ENCODE measurements at regions not wholly inside any gene's neighbourhood (a gene's known extent, or its start where the extent isn't known, plus 50 kb on each side); places are given as distances from the start of the nearest gene placed in this dataset.

DNA sequence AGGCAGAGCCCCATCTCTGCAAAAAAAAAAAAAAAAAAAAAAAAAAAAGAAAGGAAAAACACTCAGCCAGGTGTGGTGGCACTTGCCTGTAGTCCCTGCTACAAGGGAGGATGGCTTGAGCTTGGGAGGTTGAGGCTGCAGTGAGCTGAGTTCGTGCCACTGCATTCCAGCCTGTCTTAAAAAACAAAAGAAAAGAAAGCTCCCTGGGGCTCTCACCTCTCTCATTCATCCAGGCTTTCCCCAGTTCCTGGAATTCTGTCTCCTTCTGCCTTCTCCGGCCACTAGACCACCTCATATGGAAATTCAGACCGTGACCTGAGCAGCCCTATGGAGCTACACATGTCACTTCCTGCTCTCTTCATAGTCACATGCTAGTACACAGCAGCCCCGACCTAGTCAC, 101.1 kb upstream of the TAB2 start:
- DNase-seq (ENCODE audit: low read depth in 2 of 2) = no peak

DNA sequence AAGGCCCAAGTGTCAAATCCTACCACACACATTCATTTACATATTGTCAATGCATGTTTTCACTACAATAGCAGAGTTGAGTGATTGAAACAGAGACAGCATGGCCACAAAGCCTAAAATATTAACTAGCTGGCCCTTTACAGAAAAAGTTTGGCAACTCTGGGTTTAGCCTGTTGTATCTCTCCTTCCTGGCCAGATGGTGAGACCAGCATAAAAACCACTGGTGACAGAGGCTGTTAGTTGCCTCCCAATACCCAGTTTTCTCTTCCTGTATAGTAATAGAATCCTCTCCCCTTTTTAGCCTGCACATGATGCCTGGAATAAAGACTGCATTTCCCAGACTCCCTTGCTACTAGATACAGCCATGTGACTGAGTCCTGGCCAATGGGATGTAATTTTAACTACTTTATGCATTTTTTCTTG, 100.0 kb upstream of the TAB2 start:
- DNase-seq (ENCODE audit: low read depth in 2 of 2) = no peak

DNA sequence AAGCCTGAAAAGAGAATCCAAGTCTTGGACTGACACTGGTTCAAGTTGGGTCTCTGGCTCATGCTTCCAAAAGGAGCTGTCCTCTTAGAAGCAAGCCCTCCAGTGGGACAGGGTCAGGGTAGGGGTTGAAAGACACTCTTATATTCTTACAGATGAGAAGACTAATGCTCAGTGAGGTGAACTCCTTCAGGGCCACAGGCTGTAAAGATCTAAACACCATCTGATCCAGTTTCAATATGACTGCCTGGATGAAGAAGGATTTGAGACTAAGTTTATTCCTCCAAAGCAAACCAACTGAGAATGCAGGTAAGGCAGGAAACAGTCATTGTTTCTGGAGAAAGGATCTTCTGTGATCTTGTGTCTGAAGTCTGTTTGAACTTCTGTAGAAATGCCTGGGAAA, 99.0 kb upstream of the TAB2 start:
- DNase-seq (ENCODE audit: low read depth in 2 of 2) = no peak

DNA sequence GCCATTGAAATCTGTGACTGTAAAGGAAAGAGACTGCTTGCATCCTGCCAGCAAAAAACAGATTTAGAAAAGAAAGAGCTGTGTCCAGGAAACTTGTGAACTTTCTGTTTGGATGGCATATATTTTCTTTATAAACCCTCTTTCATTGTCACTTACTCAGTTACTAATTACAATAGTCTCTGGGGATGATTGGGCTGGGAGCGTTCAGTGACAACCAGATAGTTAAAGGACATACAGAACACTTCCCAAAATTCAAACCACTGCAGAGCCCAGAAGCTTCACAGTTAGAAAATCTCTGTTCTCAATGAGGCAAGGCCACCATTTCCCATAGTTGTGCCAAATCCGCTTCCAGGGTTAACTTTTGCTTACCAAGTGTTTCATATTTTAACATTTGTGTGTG, 98.6 kb upstream of the TAB2 start:
- no peak for DNase-seq (ENCODE audit: low read depth in 2 of 2)

DNA sequence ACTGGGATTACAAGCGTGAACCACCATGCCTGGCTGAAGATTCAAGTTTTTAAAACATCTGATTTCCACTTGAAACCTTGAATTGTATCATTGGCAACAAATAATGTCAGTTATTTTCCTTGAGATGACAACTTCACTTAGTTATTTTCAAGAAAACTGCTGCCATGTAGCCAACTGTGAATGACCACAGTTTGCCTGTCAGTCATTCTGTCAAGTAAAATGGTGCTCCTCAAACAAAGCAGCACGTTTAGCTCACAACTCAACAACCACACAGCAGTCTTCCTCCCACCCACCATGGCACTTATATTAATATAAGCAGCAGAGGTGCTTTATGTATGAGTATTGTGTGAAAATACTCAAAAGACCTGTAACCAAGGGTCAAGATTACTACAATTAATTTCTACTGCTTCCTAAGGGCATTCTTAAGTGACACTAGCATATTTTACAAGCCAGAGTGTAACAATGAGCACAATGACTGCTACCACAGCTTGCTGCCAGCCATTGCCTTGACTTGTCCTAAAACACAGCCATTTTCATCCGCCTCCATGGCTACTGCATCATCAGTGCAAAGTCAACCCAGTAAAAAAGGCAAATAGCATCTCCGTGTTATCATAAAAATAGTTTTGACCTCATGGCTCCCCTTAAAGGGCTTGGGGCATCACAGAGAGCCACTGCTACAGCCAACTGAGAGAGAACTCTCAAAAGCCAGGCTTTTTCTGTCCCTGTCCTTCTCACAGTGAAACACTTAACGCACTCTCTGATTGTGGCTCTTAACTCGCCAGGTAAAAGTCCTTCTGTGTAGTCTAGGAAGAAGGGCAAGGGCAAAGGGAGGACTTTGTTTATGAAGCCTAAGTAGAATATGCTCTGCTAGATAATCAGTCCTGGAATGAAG, 96.4 kb upstream of the TAB2 start:
- DNase-seq (ENCODE audit: low read depth in 2 of 2) = no peak

DNA sequence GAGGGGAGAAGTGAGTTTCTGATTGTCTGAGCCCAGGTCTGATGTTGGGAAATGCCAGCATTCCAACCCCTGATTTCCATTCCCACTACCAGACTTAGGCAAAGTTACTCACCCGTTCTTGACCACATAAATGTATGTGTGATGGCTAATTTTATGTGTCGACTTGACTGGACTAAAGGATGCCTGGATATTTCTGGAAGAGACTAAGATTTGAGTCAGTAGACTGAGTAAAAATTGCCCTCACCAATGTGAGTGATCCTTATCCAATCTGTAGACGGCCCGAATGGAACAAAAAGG, 95.8 kb upstream of the TAB2 start:
- DNase-seq (ENCODE audit: low read depth in 2 of 2) = no peak

DNA sequence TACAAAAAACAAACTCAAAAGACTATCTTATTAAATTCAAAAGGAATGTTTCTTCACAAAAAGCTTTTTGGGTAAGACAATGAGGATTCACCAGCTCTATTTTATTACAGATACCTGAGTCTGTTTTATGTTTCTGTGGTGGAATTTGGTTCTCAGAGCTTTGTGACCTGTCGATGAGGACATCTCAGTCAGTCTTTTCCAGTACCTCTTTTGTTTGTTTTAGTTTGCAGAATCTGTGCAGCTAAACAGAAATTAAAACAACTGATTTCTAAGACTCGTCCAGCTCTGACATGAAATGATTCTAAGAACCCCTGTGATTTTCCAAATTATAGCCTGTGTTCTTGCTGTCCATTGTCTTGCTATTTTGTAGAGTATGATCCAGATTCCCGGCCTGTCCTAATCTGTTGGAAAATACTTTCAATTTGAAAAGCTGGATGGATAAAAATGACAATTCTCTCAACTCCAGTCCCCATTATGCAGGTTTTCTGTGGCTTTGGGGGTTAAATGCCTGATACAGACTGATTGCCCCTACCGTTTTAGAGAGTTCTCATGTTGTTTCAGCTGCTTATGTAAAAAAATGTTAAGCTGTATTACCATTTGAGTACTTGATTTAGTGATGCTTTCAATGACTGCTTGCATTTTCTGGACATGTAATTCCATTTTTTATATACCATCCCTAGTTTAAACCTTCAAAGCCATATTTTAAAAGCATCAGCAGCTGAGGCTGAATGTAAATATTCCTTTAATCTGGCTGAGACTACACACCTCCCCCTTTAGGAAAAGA, 94.2 kb upstream of the TAB2 start:
- DNase-seq (ENCODE audit: low read depth in 2 of 2) = no peak

DNA sequence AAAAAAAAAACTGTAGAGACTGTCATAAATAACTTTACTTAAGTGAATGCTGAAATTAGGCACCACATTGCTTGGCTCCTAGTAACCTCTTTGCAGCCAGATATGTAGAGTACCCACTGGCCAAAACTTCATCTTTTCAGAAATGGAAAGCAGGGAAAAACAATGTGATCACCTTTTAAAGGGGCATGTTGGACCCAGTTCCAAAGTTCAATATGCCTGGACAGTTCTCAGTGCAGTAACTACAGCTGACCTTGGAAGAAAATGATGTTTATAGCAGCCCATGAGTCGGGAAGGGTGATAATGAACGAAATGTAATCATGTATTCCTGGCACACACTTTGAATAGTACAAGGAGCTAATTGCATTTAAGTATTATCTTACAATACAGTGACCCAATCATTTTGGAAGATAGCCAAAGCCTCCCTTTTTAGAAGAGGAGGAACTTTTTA, 93.6 kb upstream of the TAB2 start:
- DNase-seq (ENCODE audit: low read depth in 2 of 2) = no peak

DNA sequence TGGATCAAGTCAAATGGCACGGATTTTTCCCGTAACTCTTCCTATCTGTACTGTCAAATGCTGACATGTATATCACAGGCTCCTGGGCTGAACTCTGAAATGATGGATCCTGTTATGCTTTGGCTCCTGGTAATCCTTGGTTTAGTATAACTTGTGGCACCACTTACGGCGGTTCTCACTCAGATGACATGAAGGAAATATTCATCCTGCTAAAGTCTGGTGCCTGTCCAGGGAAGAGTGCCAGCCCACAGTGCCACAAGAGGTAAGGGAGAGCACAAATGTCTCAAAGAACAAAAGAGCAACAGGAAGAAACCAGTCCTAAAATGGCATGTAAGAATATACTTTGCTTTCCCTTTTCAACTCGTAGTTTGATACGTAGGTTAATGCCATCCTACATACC, 93.1 kb upstream of the TAB2 start:
- DNase-seq (ENCODE audit: low read depth in 2 of 2) = no peak

DNA sequence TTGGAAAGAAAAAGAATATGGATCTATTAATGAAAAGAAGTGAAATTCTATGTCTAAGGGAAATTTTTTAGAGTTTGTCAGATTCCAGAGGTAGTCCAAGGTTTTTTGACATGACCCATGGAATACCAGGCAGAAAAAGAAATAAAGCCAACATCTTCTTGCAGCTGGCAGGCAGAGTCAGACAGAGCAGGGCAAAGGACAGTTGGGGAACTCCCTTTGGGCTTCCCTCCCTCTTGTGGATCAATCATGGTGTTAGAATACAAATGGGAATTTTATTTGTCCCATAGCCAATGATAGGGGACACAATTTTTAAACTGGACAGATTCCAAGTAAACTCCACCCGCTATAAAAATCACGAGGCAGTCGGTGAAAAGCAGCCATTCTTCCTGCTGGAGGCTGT, 92.1 kb upstream of the TAB2 start:
- no peak for DNase-seq (ENCODE audit: low read depth in 2 of 2)

DNA sequence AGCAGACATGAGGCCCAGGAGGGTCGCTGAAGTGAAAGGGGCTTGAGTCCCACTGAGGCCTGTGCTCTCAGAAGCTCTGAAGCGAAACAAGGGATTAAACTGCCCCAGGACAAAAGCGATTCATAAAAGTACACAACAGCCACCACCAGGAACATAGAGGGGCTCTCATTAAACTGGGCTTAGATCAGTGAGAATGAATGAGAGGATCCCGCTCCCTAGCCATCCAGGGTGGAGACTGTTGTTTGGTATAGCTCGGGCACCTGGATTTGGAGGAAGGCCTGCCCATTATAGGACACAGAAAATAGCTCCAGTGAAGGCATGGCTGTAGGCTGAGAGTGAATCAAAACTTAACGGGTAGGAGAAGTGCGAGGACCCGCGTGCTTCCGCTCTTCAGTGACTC, 91.6 kb upstream of the TAB2 start:
- DNase-seq (ENCODE audit: low read depth in 2 of 2) = no peak

DNA sequence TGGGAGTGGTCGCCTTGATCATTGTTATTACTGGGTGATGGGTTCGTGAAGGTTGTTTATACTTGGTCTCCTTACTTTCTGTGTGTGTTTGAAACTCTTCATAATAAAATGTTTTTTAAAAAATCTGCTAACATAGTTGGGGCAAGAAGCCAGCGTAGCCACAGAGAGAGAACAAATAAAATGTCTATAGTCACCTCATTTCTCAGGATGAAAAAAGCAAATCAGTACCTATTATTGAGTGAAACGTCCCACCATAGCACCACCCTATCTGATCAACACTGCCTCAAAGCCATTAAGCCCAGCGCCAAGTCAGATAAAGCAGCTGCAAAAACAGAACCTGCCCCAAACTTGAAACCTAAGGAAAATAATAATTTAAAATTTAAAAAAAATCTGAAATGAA, 89.7 kb upstream of the TAB2 start:
- DNase-seq (ENCODE audit: low read depth in 2 of 2) = no peak

DNA sequence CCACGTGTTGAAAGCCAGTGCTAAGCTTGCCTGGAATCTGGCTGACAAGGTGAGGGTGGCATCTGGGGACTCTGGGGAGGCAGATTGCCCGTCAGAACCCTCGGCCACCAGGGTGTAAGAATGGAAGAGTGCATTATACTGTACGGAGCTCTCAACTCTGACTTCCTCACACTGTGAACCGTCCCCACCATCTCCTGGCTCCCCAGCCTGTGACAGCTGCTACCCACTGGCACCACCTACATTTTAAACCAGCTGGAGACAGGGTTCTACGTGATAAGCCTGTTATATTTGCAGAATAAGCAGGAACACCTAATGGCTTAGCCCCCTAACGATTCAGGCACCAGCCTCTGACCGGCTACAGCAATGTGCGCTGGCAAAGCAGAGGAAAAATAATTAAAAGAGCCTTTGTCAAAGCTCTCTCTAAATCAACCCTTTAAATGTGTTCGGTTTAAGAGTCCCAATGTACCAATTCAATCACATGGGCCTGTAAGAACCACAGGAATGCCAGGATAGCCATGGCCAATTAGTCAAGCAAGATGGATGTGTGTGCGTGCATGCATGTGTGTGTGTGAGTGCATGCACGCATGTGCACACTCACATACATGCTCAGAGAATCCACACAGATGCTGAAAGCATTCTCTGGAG, 89.1 kb upstream of the TAB2 start:
- DNase-seq (ENCODE audit: low read depth in 2 of 2) = no peak

DNA sequence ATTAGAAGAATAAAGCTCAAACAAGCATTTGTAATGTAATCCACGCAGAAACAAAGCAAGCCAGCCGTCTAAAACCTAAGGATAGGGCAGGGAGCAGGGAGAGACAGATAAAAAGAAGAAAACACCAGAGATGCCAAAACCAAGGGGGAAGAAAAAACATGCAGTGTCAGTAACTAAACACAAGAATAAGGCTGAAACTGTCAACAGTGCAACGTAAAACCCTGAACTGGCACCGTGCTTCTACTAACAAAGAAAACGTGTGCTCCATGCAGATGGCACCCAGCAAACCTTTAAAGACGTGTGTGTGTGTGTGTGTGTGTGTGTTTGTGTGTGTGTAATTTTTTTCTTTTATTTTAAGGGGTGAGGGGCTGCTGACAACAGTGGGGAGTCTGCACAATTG, 88.4 kb upstream of the TAB2 start:
- no peak for DNase-seq (ENCODE audit: low read depth in 2 of 2)

DNA sequence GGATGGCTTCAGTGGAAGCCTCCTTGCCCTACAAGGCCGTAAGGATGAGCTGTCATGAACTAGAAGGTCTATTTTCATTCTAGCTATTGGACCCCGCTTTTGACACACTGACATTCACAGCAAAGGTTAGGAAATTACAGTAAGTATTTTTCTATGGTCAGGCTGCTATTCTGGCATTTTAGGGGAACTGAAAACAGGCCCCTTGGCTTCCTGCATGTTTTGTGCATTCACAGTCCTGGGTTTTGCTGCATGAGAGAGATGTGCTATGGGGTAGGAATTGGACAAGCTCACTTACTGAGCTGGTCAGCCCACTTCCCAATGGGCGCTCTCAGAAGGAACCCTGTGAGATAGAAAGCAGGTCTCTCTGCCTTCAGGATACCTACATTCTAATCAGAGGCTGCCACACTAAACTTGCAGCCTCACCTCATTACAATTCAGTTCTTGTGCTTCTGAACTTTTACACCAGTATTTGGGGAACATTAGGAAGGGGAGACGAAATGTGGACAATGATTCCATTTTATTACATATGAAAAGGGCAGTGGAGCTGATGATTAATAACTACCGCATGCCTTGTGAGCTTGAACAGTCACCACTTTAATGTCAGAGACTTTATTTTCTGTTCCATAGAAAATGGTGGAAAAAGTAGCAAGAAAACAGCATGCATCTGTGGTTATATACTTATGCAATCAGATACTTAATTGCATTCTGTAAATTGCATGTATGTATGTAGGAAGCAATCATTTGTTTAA, 86.6 kb upstream of the TAB2 start:
- DNase-seq (ENCODE audit: low read depth in 2 of 2) = no peak

DNA sequence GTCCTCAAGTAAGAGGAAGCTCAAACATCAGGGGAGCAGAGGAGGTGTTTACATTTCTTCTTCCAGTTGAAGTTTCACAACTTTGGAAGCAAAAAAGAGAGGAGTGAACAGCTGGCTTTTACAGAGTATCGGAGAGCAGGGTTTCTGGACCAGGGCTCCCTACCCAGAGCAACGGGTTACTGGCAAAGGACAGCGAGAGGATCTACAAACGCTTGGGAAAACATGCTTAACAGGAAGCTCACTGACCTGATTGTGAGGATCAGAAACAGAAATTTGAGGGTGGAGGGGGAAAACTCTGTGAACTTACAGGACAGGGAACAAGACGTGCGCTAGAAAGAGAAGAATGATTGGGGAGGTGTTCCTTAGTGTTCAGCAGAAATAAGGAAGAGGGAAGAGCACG, 85.7 kb upstream of the TAB2 start:
- DNase-seq (ENCODE audit: low read depth in 2 of 2) = no peak

DNA sequence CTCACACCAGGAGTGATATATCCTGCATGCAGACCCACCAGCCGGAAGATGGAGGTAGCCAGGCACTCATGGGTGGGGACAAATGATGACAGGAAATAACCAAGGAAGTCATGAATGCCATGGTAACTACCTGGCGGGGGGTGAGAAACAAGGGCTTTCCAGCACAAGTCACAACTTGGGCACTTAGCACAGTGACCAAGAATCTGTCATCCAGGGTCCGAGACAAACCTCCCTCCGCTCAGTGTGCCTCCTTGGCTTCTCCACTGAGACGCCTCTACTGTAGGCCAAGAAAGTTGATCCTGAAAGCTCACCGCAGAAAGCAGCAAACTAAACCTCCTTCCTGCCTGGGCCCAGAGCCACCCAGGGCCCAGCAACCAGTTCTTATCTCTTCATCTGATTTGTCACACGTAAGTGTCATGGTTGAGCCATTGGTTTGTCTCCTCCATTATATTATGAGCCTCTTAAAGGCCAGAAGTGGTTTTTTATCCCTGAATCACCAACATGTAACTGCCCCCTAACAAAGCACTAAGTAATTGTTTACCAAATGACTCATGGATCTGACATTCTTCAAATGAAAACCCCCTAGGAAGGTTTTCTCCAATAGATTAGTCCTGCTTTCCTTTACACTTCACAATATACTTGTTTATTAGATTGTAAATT, 84.3 kb upstream of the TAB2 start:
- no peak for DNase-seq (ENCODE audit: low read depth in 2 of 2)

DNA sequence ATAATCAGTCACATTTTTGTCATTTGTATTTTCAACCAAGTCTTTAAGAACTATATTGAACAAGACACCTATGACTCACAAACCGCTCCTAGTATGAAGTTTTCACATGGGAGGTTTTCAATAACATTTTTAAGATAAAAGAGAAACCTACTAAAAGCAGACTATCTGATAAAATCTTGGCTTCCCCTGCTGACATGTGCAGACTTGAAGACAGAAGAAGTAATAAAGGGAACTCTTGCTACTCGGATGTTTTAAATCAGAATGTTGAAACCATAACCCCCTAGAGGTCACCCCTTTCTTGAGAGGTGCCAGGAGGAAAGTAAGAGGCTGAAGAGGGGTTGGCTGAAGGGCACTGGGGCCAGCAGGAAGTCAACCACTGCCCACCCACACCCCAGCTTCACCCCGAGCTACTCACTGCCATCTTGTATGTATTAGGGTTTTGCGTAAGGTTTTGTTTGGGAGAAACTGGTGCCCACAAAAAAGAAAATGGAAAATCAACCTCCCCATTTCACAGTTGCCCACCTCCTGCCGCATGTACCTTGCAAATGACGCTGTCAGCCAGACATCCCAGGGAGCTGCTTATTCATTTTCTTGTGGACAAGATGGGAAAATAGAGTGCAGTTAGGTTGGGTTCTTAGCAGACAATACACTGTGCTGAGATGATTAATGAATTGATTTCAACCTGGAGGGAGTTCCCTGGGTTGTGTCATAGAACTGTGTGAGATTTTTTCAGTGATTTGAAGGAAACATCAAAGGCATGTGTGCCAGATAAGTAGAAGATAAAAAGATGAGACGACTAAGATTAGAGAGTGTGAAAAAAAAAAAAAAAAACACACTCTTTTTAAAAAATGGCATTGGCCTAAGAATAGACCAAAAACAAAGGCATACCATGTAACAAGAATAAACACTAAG, 83.2 kb upstream of the TAB2 start:
- DNase-seq (ENCODE audit: low read depth in 2 of 2) = no peak

DNA sequence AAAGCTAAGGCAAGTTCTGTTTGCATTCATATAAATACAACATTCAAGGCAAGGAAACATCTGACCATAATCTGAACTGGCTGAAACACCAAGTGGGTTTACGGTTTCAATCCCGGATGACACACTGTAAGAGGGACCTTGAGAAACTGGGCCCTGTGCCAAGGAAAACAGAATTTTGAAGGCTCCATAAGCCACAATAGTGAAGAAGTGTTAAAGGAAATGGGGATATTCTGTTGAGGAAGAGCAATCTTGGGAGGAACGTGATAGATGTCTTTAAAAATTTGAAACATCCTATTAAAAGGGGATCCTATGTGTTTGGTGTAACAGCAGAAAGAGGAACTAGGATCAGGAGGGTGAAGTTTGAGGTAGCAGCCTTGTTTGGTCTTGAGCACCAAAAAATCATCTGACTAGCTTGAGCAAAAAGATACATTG, 82.4 kb upstream of the TAB2 start:
- no peak for DNase-seq (ENCODE audit: low read depth in 2 of 2)

DNA sequence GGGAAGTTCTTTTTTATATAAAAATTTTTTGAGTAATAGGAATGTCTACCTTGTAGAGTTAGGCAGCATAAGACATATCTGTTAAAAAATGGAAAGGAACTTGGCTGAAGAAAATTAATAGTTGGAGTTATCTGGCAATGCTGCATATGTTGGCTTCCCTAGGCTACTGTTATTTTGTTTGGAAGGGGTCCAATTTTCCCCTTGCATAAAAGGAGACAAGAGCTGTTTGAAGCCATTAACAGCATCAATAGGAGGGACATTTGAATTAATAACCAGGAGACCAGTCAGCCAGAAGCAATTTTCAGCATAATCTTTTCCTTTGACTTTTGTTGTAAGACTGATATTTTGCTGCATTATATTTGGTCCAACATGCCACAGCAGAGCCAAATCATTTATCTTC, 80.9 kb upstream of the TAB2 start:
- DNase-seq (ENCODE audit: low read depth in 2 of 2) = no peak

DNA sequence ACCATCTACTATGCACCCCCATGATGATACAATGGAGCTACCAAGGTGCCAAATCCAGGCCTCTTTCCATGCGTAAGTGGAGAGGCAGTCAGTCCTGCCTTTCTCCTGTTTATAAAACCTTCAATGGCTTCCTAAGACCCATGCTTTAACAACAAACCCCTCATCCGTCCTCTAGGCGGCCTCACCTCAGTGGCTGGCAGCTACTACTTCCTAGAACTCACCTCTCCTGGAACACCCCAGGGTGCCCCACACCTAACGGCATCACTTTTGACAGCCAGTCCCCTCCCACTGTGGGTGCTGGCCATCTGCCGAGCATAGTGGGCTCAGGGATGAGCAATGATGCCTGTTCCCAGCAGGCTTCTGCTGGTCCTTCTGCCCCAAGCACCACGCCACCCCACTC, 80.0 kb upstream of the TAB2 start:
- no peak for DNase-seq (ENCODE audit: low read depth in 2 of 2)

Measured in stimulated activated CD8-positive, alpha-beta memory T cell treated with anti-CD3 and anti-CD28 coated beads, Interleukin-7, amount 100 ng/mL, for 4 hours (primary cell).